ENCODE measurements at regions not wholly inside any gene's neighbourhood (a gene's known extent, or its start where the extent isn't known, plus 50 kb on each side); places are given as distances from the start of the nearest gene placed in this dataset.
A peak's percentile ranks its signal among the peaks of the same experiment; 100 is the strongest.

GRCh38 chr2:128577141-128577930 is 258.7 kb upstream of the HS6ST1 start:
- no peak for DNase-seq (ENCODE audit: low read depth in 2 of 2)

DNA sequence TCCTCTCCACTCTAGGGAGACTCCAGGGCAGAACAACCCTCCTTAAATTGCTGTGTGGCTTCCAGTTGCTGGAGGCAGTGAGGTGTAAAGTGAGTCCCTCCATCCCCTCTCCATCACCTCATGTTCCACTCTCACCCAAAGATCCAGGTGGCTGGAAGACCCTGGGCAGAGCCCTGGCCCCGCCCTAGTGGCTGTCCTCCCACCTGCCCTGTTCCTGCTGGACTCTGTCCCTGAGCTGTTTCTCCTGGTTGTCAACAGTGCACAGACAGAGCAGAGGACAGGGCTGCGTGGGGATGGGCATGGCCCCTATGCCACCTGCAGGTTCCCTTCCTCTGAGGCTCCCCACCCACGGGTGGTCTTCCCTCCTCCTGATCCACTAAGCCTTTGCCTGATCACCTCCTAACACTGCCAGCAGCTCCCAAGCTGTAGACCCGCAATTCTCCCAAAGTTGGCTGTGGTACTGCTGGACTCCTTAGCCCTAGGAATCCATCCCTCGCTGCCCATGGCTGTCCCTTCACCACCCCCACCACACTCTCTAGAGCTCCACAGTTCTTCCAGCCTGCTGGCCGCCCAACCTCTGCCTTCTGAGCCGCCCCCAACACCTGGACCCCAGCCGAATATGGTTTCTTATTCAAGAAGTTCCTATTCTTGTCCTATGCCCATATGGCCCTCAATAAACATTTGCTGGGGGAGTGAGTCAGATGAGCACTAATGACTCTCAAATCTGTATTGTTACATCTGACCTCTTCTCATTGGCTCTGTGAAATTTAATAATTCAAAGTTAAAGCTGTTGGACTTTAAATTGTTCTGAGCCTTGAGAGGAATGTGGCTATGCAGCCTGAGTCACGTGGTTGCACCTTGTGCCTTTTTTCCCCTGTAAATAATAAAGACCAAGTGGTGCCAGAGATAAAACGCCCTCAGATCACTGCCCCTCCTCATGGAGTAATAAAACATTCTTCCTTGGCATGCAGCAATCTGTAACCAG is 260.0 kb upstream of the HS6ST1 start:
- no peak for DNase-seq (ENCODE audit: low read depth in 2 of 2)

- no peak for DNase-seq (ENCODE audit: low read depth in 2 of 2)
These were observed 261.2 kb upstream of the HS6ST1 start for GRCh38 chr2:128579825-128580224.

DNA sequence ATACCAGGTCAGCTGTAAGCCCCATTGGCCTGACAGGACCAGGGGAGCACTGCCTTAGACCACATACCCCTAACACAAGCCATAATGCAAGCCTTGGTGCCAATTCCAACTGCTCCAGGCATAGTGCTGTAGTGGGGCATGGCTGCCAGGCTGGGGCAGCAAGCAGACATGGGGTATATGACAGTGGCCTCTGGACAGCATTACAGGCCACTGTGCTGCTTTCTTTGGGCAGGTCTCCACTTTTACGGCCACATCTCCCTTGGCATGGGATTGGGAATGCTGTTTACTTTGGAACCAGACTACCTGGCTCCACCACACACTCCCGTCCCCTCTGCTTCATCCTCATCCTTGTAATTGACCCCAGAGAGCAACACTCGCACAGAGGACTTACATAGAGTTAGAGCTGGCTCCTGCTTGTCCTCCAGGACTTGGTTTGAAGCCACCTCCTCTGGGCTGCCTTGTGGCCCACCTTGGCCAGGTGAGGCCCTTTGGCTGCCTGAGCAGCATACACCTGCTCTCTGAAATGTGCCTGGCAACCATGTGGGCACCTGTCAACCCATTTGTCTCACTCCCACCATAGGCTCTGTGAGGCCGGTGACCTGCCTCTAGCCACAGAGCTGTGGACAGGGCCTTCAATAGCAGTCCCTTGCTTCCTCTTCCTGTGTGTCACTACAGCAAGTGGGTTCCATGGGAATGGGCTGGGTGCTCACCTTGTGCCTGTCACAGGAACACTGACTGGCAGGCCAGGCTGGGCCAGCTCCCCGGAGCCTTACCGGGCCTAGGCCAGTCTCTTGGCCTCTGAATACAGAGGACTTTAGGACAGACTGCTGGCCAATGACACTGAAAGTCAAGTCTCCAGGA is 262.6 kb upstream of the HS6ST1 start:
- DNase-seq (ENCODE audit: low read depth in 2 of 2), result no peak

- no peak for DNase-seq (ENCODE audit: low read depth in 2 of 2)
These were observed 263.2 kb upstream of the HS6ST1 start for GRCh38 chr2:128581849-128582244.

GRCh38 chr2:128584296-128584890 is 265.7 kb upstream of the HS6ST1 start:
- DNase-seq (ENCODE audit: low read depth in 2 of 2), result peak; percentile 88 to 93

- peak in 1 of 2 experiments; percentile 45 for DNase-seq (ENCODE audit: low read depth in 2 of 2)
These were observed 267.0 kb upstream of the HS6ST1 start for GRCh38 chr2:128585706-128586105.

GRCh38 chr2:128589681-128590080 is 271.0 kb upstream of the HS6ST1 start:
- no peak for DNase-seq (ENCODE audit: low read depth in 2 of 2)

- no peak for DNase-seq (ENCODE audit: low read depth in 2 of 2)
These were observed 271.8 kb upstream of the HS6ST1 start for GRCh38 chr2:128590309-128591021.

DNA sequence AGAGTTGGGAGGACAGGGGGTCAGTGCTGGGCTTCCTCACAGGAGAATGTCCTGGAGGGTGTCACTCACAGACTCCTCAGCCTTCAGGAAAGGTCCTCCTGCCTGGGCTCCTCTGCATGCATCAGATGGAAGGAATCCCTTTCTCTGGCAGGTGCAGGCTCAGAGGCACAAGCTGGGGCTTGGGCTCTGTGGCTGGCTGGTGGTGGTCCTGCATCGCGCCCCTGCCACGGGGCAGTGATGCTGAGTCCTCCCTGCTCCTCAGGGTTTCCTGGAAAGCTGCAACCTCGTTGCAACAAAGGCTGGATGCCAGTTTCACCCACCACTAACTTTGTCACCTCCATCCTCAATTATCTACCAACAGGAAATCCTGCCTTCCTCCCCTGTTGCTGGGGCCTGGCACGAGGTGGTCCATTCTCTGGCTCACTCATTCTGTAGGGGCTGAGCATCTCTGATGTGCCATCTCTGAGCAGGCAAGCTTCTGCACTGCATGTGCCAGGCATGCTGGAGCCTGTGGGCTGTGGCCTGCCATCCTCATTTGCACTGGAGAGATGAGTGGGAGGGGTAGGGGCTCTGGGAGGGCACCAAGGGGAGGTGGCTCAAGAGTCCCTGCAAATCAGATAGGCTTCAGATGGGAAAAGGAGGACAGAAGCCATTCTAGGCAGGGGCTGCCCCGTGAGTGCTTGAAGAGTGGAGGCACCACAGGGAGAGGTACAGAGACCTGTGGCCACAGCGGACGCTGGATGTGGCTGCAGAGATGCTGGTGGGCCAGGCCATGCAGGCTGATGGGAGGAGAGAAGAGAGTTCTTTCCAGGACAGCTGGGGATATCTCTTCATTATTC is 272.6 kb upstream of the HS6ST1 start:
- DNase-seq (ENCODE audit: low read depth in 2 of 2), result no peak

DNA sequence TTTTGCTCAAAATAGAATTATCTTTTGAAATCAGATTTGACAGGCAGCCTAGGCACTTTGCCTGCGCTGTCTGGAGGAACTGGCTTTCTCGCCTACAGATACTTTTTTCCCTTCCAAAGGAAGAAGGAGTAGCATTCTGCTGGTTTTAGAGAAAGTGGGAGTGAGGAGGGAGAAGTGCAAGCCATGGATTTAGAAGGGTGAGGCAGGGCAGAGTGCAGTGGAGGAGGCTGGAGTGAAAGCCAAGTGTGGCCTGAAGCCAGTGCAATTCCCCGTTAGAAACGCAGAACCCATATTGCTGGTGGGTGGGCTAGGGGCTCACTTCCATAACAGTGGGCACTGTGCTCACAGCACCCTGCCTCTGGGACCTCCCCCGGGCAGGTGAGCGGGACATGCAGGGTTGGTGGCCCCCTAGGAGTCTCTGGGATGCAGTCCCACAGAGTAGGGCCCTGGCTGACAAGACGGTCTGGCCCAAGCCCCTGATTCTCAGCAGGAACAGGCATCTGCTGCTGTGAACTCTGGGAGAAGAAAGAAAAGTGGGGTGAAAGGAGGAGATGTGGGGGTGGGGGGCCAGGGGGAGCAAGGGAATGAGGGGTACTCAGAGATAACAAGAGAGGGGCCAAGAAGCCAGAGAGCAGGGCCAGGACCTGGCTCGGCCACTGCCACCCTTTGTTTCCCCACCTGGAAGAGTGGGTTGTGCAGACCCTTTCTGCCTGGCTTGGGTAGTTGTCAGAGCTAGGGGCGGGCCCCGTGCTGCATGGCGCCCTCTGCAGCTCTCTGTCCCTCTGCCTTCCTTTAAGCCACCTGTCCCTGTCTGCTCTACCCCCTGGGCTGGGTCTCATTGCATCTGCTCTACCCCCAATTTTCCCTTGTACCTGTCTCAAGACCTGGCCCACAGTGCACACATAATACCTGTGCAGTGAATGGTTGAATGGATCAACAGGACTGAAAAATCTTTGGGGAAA is 273.5 kb upstream of the HS6ST1 start:
- no peak for DNase-seq (ENCODE audit: low read depth in 2 of 2)

GRCh38 chr2:128593518-128593878 is 274.8 kb upstream of the HS6ST1 start:
- DNase-seq (ENCODE audit: low read depth in 2 of 2), result no peak

- DNase-seq (ENCODE audit: low read depth in 2 of 2), result no peak
These were observed 275.4 kb upstream of the HS6ST1 start for GRCh38 chr2:128593879-128594650.

GRCh38 chr2:128594651-128594910 is 275.9 kb upstream of the HS6ST1 start:
- DNase-seq (ENCODE audit: low read depth in 2 of 2), result no peak

DNA sequence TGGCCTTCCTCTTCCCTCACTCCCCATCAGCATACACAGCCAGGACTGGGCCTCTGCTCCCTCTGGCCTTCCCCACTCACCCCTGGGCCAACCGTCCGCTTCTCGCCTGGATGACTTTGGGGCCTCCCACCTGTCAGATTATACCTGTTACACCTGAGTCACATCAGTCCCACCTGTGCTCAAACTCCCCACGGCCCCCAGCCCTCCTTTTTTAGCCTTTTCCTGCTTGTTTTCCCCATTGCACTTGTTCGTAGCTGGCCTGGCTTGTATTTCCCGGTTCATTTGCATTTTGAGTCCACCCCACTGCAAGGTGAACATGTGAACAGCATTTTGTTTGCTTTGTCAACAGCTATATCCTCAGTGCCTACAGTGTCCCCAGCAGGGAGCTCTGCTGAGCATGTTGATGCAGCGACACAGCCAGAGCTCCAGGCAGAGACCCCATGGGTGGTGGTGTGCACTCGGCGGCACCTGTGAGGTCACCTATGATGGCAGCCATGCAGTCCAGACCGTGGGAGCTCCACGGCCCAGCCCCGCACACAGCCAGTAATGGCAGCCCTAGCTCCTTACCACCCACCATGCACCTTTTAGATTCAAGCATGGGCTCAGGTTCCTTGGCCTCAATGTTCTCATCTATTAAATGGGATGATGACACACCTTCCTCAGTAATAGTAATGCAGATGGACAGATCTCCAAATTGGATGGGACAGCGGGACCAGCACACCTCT is 276.4 kb upstream of the HS6ST1 start:
- DNase-seq (ENCODE audit: low read depth in 2 of 2), result no peak

DNA sequence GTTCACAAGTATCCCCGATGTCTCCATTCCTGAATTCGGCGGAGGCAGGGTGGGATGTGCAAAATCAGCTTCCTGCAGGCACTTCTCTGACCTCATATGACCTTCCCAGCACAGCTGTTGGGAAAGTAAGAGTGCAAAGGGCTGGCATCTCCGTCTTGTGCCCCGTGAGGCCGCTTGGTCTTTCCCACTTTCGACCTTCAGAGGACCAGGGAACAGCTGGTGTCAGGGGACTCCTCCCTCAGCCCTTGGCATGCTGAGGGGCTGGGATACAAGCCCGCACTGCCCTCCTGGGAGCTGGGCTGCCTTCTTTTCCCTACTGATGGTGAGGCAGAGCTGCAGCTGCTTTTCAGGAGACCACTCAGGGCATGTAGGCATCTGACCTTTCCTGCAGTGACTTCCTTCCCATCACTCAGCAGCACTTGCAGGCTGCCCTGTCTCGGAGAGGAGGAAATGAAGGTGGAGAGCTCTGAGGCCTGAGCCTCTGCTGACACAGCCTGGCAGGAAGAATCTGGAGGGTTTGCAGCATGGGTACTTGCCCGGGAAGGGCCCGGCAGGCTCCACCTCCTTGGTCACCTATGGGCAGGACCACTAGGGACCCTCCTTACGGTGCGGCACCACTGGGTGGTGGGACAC is 277.2 kb upstream of the HS6ST1 start:
- DNase-seq (ENCODE audit: low read depth in 2 of 2), result no peak

Measured in fibroblast of skin of left biceps (primary cell).